HepG2 (cell line): ENCODE measurements at regions not wholly inside any gene's neighbourhood (a gene's known extent, or its start where the extent isn't known, plus 50 kb on each side); places are given as distances from the start of the nearest gene placed in this dataset.

Experiments
- ATAC-seq: fragments of 200-7000 bp; cut with Tn5 transposase; 3 replicates; pipeline ENCODE4 v1.9.1; 2020; ENCODE audit warnings: mild to moderate bottlenecking, moderate library complexity
- BruUV-seq: library from RNA; stranded (reverse); fragments of 400-500 nt; replicated peaks from 2 replicates; lab custom pipeline; 2021; lab: Mats Ljungman, UMichigan
- CTCF ChIA-PET: fragments of 300-600 bp; formaldehyde crosslinking; extraction: SDS; loops from one replicate; lab custom pipeline; 2021; ENCODE audit warnings: low total read pairs, inconsistent platforms, low intra/inter-chr PET ratio; lab: Yijun Ruan, JAX
- POLR2A ChIA-PET: fragments of 350-600 bp; sonication (Branson Sonifier 250); formaldehyde crosslinking; loops from one replicate; lab custom pipeline; 2020; ENCODE audit warnings: antibody characterized with exemption, inconsistent platforms; lab: Yijun Ruan, JAX
- DNase-seq: peaks from one replicate; pipeline ENCODE4 v3.0.0-alpha.2; 2015; ENCODE audit warnings: low spot score
- FAIRE-seq: peaks from 3 replicates; lab custom pipeline; 2011; peaks lifted over from hg19 to GRCh38; lab: Jason Lieb, UNC
- H2AFZ ChIP-seq: one replicate; pipeline ENCODE4 v1.6.1; 2011; ENCODE audit warnings: low read length, inconsistent platforms
- H3K27ac ChIP-seq: fragments of 300-600 bp; 3 replicates; pipeline ENCODE4 v1.8.0; 2011; ENCODE audit warnings: mixed run types, mild to moderate bottlenecking, mixed read lengths, low read length, inconsistent platforms; ENCODE audit not compliant: insufficient read depth; ENCODE audit errors: extremely low read length
- H3K27me3 ChIP-seq, 2 experiments: fragments of 200-600 bp in 1 of 2; 2 replicates in 1 of 2; 3 replicates in 1 of 2; pipeline versions ENCODE4 v1.6.0 to v1.8.0; 2011; ENCODE audit warnings: low read length in 2 of 2, mild to moderate bottlenecking in 2 of 2, moderate library complexity in 2 of 2, inconsistent platforms in 1 of 2; ENCODE audit not compliant: insufficient read depth in 2 of 2, control insufficient read depth in 1 of 2
- H3K36me3 ChIP-seq, 2 experiments: fragments of 200-600 bp in 1 of 2; replicated peaks in 1 of 2; 2 replicates in 1 of 2; 3 replicates in 1 of 2; pipeline versions ENCODE4 v1.5.1 to v1.8.0; 2011; ENCODE audit warnings: low read length in 2 of 2, inconsistent platforms in 1 of 2; ENCODE audit not compliant: insufficient read depth in 2 of 2, control insufficient read depth in 1 of 2
- H3K4me1 ChIP-seq: 2 replicates; pipeline ENCODE4 v1.5.1; 2012; ENCODE audit warnings: low read length, inconsistent platforms; ENCODE audit not compliant: insufficient read depth
- H3K4me2 ChIP-seq: 2 replicates; pipeline ENCODE4 v1.6.0; 2011; ENCODE audit warnings: low read depth, low read length, inconsistent platforms
- H3K4me3 ChIP-seq, 3 experiments: fragments of 200-600 bp in 1 of 3; sonication (generic), shearing (Covaris generic) in 1 of 3; replicated peaks in 1 of 3; 2 replicates each; pipeline ENCODE4 v1.5.1; 2011 to 2016; ENCODE audit warnings: low read length in 3 of 3, inconsistent platforms in 2 of 3, low read depth in 2 of 3, mild to moderate bottlenecking in 2 of 3, control low read depth in 1 of 3, mixed read lengths in 1 of 3; ENCODE audit not compliant: insufficient read depth in 1 of 3
- H3K79me2 ChIP-seq: one replicate; pipeline ENCODE4 v1.6.1; 2011; ENCODE audit warnings: low read length, inconsistent platforms; ENCODE audit not compliant: insufficient read depth
- H3K9ac ChIP-seq: 2 replicates; pipeline ENCODE4 v1.6.0; 2011; ENCODE audit warnings: mild to moderate bottlenecking, low read depth, low read length, inconsistent platforms; ENCODE audit not compliant: insufficient read depth
- H3K9me3 ChIP-seq: 2 replicates; pipeline ENCODE4 v1.5.1; 2012; ENCODE audit warnings: mild to moderate bottlenecking, low read length
- H4K20me1 ChIP-seq: 2 replicates; pipeline ENCODE4 v1.6.0; 2011; ENCODE audit warnings: inconsistent platforms, mild to moderate bottlenecking, low read length, moderate library complexity; ENCODE audit not compliant: insufficient read depth
- AGO2 ChIP-seq: fragments of 200-400 bp; formaldehyde crosslinking; optimal IDR thresholded peaks from 2 replicates; pipeline ENCODE3; 2017; ENCODE audit warnings: mild to moderate bottlenecking, low read depth, low read length, moderate library complexity
- BCL6 ChIP-seq: IDR thresholded peaks from 2 replicates; pipeline ENCODE4 v1.6.1; 2016; ENCODE audit warnings: missing genetic modification reagents, missing compliant biosample characterization
- FOSL1 ChIP-seq: sonication (generic); formaldehyde crosslinking; IDR thresholded peaks from 2 replicates; pipeline ENCODE4 v1.9.0; 2021; ENCODE audit warnings: missing genetic modification reagents, borderline replicate concordance
- IRX3 ChIP-seq: sonication (generic); formaldehyde crosslinking; IDR thresholded peaks from 2 replicates; pipeline ENCODE4 v1.8.1; 2023; ENCODE audit warnings: mild to moderate bottlenecking, low read depth, missing genetic modification reagents, borderline replicate concordance
- MAFF ChIP-seq: IDR thresholded peaks from 2 replicates; pipeline ENCODE4 v1.6.1; 2011; ENCODE audit warnings: low read depth, low read length, improper control_type of control experiment
- MAFK ChIP-seq, 2 experiments: IDR thresholded peaks in 1 of 2; conservative IDR thresholded peaks in 1 of 2; 2 replicates each; pipeline ENCODE4 v1.6.1; 2011; ENCODE audit warnings: improper control_type of control experiment in 2 of 2, low read length in 2 of 2
- RFX5 ChIP-seq: IDR thresholded peaks from 2 replicates; pipeline ENCODE4 v1.6.1; 2011; ENCODE audit warnings: low read depth, low read length, improper control_type of control experiment
- SRF ChIP-seq: IDR thresholded peaks from 2 replicates; pipeline ENCODE4 v1.6.1; 2011; ENCODE audit warnings: mild to moderate bottlenecking, low read depth, low read length, moderate library complexity
- ZBTB37 ChIP-seq: sonication (generic); formaldehyde crosslinking; IDR thresholded peaks from 2 replicates; pipeline ENCODE4 v1.4.0; 2020; ENCODE audit warnings: mild to moderate bottlenecking, missing genetic modification reagents
- ZFX ChIP-seq: sonication (generic); formaldehyde crosslinking; IDR thresholded peaks from 2 replicates; pipeline ENCODE4 v1.4.0; 2020; ENCODE audit warnings: mild to moderate bottlenecking, low read depth, missing genetic modification reagents, moderate library complexity
- ZNF367 ChIP-seq: sonication (generic); formaldehyde crosslinking; IDR thresholded peaks from 2 replicates; pipeline ENCODE4 v1.4.0; 2020; ENCODE audit warnings: missing genetic modification reagents, borderline replicate concordance
- ZNF431 ChIP-seq: sonication (generic); formaldehyde crosslinking; IDR thresholded peaks from 2 replicates; pipeline ENCODE4 v1.9.0; 2022; ENCODE audit warnings: missing genetic modification reagents, low read depth, mild to moderate bottlenecking, borderline replicate concordance
- ZNF550 ChIP-seq: sonication (generic); formaldehyde crosslinking; IDR thresholded peaks from 2 replicates; pipeline ENCODE4 v1.4.0; 2020; ENCODE audit warnings: mild to moderate bottlenecking, missing genetic modification reagents, borderline replicate concordance
- ZNF687 ChIP-seq: sonication (generic); formaldehyde crosslinking; IDR thresholded peaks from 2 replicates; pipeline ENCODE4 v1.5.1; 2020; ENCODE audit warnings: mild to moderate bottlenecking, missing genetic modification reagents, moderate library complexity
- ZNF761 ChIP-seq: sonication (generic); formaldehyde crosslinking; conservative IDR thresholded peaks from 2 replicates; pipeline ENCODE4 v1.4.0; 2020; ENCODE audit warnings: mild to moderate bottlenecking, missing genetic modification reagents
- ZSCAN30 ChIP-seq: sonication (generic); formaldehyde crosslinking; IDR thresholded peaks from 2 replicates; pipeline ENCODE4 v1.5.0; 2020; ENCODE audit warnings: mild to moderate bottlenecking, missing genetic modification reagents
- WGBS: methylation state at CpG from one replicate; pipeline ENCODE4 v1.1.6; 2017; ENCODE audit warnings: low lambda C conversion rate; 5-methylcytosine and 5-hydroxymethylcytosine counted together
- in situ Hi-C: cut with HindIII; loops from 2 replicates; pipeline ENCODE4 v1.10.0; 2017; ENCODE audit warnings: low pct_unique_long_range_greater_than_20kb; ENCODE audit not compliant: extremely low pct_ligation_motif_present
- intact Hi-C: fragments of 100-400 bp; cut with micrococcal nuclease; formaldehyde crosslinking; loops from one replicate; pipeline ENCODE4 v1.10.0; 2022; ENCODE audit not compliant: unreplicated experiment

- TF ChIP-seq ZFX (CRISPR knock-in tag) (peak; percentile 29; the same call in 1 of the 2 replicates), ZNF687 (0 out of 2 replicates have a peak, but pooled peaks have one; percentile 21)
These were observed 276.0 kb downstream of the ADGRD1 start (continued) for GRCh38 chr12:131229426-131230339.

DNA sequence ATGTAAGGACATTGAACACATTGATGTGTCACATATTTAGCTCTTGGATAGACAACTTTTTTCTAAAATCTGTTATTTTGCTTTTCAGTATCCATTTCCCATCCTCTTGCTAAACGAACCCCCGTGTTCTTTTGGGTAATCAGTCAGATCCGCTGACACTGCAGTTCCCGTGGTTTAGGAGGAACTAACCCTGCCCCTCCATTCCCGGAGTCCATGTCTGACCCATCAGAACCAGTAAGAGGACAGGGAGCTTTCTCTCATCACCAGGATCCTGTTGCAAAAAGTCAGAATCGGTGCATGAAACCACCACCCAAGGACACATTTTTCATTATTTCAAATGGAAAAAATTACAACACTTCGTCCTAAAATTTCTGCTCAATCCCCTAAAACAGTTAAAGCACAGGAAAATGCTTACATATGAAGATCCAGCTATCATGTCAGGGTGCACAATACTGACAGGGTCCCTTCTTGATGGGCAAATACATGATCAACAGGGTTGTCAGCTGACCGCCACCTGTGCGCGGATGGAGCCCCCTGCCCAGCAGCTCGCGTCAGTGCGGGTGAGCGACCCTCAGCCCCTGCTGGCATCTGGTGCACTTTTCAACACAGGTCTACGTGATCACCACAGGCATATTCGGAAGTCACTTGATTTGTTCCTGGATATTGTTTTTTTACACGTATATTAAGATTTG, 276.8 kb downstream of the ADGRD1 start:
- POLR2A ChIA-PET = no interaction called here
- peak overlapping the region; percentile 59 for H3K4me2 ChIP-seq
- H3K9me3 ChIP-seq = peaks cover 5% of the 10 kb centered on the region; the same call in 1 of the 2 replicates
- H3K9ac ChIP-seq = no peak overlapping the region
- H3K27ac ChIP-seq = no peak overlapping the region
- no TSS peak for BruUV-seq
- CTCF ChIA-PET = no interaction called here
- DNase-seq (no peak), FAIRE-seq (no peak), ATAC-seq (no peak)
- peaks cover 0 to 2% of the 10 kb centered on the region in 2 experiments; a peak in 2 of 5 replicates for H3K27me3 ChIP-seq
- in situ Hi-C loops = no loop called here
- H3K79me2 ChIP-seq = no peaks in the 10 kb centered on the region
- H2AFZ ChIP-seq = no peak overlapping the region
- intact Hi-C loops = no loop called here
- H3K4me3 ChIP-seq = no peak overlapping the region; a peak in 1 of 6 replicates
- peaks cover 12% of the 10 kb centered on the region for H3K4me1 ChIP-seq
- 61% methylated on average over 10 of the region's 17 CpGs for WGBS
- no peaks in the 10 kb centered on the region for H4K20me1 ChIP-seq
- H3K36me3 ChIP-seq = no peaks in the 10 kb centered on the region
- TF ChIP-seq RFX5 (no peak), ZNF367 (CRISPR knock-in tag) (no peak), MAFK (conservative IDR thresholded peaks at IDR 0.05 in 1 of 2, IDR thresholded peaks at IDR 0.05 in 1 of 2; ENCODE audit: low read length in 2 of 2) (peak; percentile 74 to 84), IRX3 (CRISPR knock-in tag) (no peak), ZSCAN30 (CRISPR knock-in tag) (no peak), ZNF761 (CRISPR knock-in tag) (no peak), SRF (no peak), AGO2 (no peak), BCL6 (CRISPR knock-in tag) (no peak), FOSL1 (CRISPR knock-in tag) (no peak), ZNF431 (CRISPR knock-in tag) (no peak), MAFF (peak; percentile 74), ZBTB37 (CRISPR knock-in tag) (no peak), ZNF550 (CRISPR knock-in tag) (no peak)
